HG02973 (cell line): ENCODE measurements at regions not wholly inside any gene's neighbourhood (a gene's known extent, or its start where the extent isn't known, plus 50 kb on each side); places are given as distances from the start of the nearest gene placed in this dataset.
"Not testable (repeated sequence)": the region's sequence is repeated elsewhere in the genome, so short reads cannot be mapped to it uniquely, and the experiment has no call there.

Experiments used
- ATAC-seq: cut with Tn5 transposase; IDR thresholded peaks from one replicate; pipeline ENCODE4 v1.9.1; 2021; ENCODE audit warnings: moderate library complexity; ENCODE audit not compliant: unreplicated experiment

- ATAC-seq = no peak
Observed at GRCh38 chr11:24108609-24109008, 388.2 kb upstream of the LUZP2 start.

- ATAC-seq = no peak
Observed at GRCh38 chr11:24122291-24122690, 374.6 kb upstream of the LUZP2 start.

DNA sequence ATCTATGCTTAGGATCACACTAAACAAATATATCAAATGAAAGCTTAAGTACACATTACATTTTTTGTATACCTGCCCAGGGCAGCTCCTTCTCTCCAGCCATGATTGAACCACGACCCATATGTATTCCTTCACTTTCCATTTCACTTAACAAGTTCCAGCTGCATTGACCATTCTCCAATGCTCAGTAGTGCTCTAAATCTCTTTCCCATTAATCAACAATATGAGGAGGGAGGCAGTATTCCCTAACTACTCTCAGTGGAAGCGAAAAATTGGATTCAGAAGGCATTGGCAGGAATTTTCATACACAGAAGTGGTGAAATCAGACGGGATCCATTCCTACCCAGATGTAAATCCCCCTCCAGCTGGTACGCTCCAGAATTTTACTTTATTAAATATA is 372.0 kb upstream of the LUZP2 start:
- ATAC-seq = no peak

DNA sequence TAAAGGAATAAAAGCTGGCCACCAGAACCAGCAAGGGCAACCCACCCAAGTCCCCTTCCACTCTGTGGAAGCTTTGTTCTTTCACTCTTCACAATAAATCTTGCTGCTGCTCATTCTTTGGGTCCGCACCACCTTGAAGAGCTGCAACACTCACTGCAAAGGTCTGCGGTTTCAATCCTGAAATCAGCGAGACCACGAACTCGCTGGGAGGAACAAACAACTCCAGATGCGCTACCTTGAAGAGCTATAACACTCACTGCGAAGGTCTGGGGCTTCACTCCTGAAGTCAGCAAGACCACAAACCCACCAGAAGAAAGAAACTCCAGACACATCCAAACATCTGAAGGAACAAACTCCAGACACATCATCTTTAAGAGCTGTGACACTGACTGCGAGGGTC is 365.2 kb upstream of the LUZP2 start:
- ATAC-seq = no peak

- no peak for ATAC-seq
Observed at GRCh38 chr11:24132471-24132870, 364.4 kb upstream of the LUZP2 start.

- no peak for ATAC-seq
Observed at GRCh38 chr11:24134879-24135589, 361.8 kb upstream of the LUZP2 start.

GRCh38 chr11:24142062-24142461 is 354.8 kb upstream of the LUZP2 start:
- no peak for ATAC-seq

DNA sequence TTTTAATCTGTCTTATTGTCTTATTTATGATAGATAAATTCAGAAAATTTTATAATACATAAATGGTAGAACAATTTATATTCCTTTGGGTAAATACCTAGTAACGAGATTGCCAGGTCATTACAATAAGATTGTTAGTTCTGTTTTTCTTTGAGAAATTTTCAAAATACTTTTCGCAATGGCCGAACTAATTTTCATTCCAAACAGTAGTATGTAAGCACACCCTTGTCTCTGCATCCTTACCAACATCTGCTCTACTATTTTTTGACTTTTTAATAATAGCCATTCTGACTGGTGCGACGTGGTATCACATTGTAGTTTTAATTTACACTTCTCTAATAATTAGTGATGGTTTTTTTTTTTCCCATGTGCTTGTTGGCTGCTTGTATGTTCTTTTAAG is 351.4 kb upstream of the LUZP2 start:
- ATAC-seq = no peak

GRCh38 chr11:24153337-24153736 is 343.5 kb upstream of the LUZP2 start:
- no peak for ATAC-seq

GRCh38 chr11:24155792-24156191 is 341.1 kb upstream of the LUZP2 start:
- ATAC-seq = no peak

DNA sequence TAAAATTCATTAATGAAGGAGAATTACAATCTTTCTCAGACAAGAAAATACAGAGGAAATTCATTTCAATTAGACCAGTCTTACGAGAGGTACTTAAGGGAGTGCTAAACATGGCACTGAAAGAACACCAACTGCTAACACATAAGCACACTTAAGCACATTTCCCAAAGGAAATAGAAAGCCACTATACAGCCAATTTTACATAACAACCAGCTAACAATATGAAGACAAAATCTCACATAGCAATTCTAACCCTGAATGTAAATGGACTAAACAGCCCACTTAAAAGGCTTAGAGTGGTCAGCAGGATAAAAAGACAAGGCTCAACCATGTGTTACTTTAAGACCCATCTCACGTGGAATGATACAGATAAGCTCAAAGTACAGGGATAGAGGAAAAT is 339.5 kb upstream of the LUZP2 start:
- no peak for ATAC-seq

DNA sequence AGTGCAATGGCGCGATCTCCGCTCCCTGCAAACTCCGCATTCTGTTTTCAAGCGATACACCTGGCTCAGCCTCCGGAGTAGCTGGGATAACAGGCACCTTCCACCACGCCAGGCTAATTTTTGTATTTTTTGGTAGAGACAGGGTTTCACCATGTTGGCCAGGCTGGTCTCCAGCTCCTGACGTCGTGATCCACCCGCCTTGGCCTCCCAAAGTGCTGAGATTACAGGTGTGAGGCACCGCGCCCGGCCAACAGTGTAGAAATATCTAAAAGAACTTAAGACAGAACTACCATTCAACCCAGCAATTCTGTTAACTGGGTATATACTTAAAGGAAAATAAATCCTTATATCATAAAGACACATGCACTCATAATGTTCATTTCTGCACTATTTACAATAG is 335.3 kb upstream of the LUZP2 start:
- ATAC-seq = no peak

- no peak for ATAC-seq
Observed at GRCh38 chr11:24163146-24163545, 333.7 kb upstream of the LUZP2 start.

- no peak for ATAC-seq
Observed at GRCh38 chr11:24163841-24164240, 333.0 kb upstream of the LUZP2 start.

GRCh38 chr11:24171869-24172268 is 325.0 kb upstream of the LUZP2 start:
- ATAC-seq = no peak

GRCh38 chr11:24181395-24182047 is 315.3 kb upstream of the LUZP2 start:
- ATAC-seq = no peak

- ATAC-seq = not testable (repeated sequence)
Observed at GRCh38 chr11:24185535-24185934, 311.3 kb upstream of the LUZP2 start.

GRCh38 chr11:24196733-24197132 is 300.1 kb upstream of the LUZP2 start:
- ATAC-seq = no peak

- ATAC-seq = no peak
Observed at GRCh38 chr11:24198481-24198880, 298.4 kb upstream of the LUZP2 start.

DNA sequence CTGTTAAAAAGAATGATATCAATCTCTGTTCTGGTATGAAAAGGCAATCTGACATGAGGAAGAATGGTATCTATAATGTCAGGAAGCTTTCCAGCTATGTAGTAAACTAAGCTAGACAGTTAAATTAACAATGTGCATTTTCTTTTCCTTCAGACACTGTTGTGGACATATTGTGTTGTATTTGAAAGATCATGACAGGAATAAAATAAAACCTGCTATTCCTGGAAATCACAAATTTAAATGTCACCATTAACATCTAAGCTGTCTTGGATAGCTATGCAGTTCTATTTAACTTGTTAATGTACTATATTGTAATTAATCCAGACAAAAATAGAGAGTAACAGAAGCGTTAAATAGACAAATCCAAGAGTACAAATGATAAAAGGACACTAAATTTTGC is 297.4 kb upstream of the LUZP2 start:
- no peak for ATAC-seq

DNA sequence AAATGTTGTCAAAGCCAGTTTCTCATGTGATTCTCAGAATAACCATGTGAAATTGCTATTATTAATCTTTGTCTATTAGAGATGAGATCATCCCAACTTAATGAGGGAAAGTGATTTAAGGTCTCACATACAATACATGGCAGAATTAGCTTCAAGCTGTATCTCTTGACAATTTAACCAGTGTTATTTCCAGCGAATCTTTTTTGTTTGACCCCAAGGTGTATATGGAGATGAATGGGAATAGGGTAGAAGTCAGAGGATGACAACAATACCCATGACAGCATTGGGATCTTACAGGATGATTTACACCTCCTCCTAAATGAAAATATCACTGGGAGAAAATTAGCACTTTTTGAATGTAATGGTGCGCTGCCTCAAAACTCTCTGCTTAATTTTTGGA is 290.8 kb upstream of the LUZP2 start:
- no peak for ATAC-seq

DNA sequence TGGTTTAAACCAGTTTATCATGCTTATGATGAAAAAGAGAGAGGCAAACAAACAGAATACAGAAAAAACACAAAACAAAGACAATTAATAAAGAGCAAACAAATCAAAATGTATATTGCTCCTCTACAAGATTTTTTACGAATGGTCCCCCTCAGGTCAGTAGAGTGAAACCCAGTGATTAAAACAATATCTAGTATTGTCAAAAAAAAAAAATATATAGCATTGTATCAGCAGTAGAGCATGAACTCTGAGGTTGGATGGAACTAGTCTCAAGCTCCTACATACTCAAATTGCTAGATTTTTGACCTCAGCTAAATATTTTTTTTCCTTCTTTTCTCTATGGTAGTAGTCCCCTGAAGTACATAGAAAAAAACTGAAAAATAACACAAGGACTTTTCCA is 290.3 kb upstream of the LUZP2 start:
- ATAC-seq = no peak

- no peak for ATAC-seq
Observed at GRCh38 chr11:24216488-24216887, 280.4 kb upstream of the LUZP2 start.
